ENCODE measurements at regions not wholly inside any gene's neighbourhood (a gene's known extent, or its start where the extent isn't known, plus 50 kb on each side); places are given as distances from the start of the nearest gene placed in this dataset.

- H3K4me3 Mint-ChIP-seq (ENCODE audit: low read depth): no peak overlapping the region
- H3K9me3 Mint-ChIP-seq (ENCODE audit: low read depth): peaks cover 4% of the 10 kb centered on the region
- peaks cover 2% of the 10 kb centered on the region for H3K36me3 Mint-ChIP-seq (ENCODE audit: insufficient read depth)
- no peaks in the 10 kb centered on the region for H3K27me3 Mint-ChIP-seq
- H3K4me1 Mint-ChIP-seq (ENCODE audit: low read depth): no peaks in the 10 kb centered on the region
- no peak for TF ChIP-seq CTCF (IDR thresholded peaks at IDR 0.05; ENCODE audit: unreplicated experiment)
- H3K27ac Mint-ChIP-seq: no peak overlapping the region
- no peak for DNase-seq (ENCODE audit: low spot score, unreplicated experiment)
Measured at GRCh38 chr2:65819963-65820362, 387.6 kb upstream of the SPRED2 start.

DNA sequence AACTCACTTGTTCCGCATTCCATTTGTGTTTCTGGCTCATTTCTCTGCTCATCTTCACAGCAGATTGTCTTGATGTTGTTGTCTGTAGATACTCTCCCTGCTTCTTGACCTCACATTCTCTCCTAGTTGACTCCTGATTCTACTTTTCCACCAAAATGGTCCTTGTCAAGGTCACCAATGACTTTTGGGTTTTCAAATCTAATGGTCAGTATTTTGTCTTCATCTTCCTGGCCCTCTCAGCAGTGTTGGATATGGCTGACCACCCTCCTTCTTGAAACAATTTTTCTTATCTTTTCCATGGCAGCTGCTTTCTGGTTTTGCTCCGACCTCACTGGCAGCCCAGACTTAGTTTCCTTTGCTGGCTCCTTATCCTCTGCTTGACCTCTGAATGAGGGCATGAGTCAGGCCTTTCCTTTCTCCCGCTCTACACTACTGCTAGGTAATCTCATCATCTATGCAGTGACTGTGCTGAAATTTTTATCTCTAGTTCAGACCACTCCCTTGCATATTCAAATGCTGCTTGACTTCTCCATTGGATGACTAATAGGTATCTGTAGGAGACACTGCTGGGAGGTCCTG is 386.6 kb upstream of the SPRED2 start:
- Mint-ChIP-seq H3K27me3 (peaks cover 3% of the 10 kb centered on the region), H3K4me3 (ENCODE audit: low read depth) (no peak overlapping the region), H3K9me3 (ENCODE audit: low read depth) (peaks cover 4% of the 10 kb centered on the region), H3K36me3 (ENCODE audit: insufficient read depth) (peaks cover 2% of the 10 kb centered on the region), H3K27ac (no peak overlapping the region), H3K4me1 (ENCODE audit: low read depth) (no peaks in the 10 kb centered on the region)
- no peak for DNase-seq (ENCODE audit: low spot score, unreplicated experiment)
- TF ChIP-seq CTCF (IDR thresholded peaks at IDR 0.05; ENCODE audit: unreplicated experiment): no peak

- peaks cover 2% of the 10 kb centered on the region for H3K9me3 Mint-ChIP-seq (ENCODE audit: low read depth)
- no peaks in the 10 kb centered on the region for H3K36me3 Mint-ChIP-seq (ENCODE audit: insufficient read depth)
- H3K27me3 Mint-ChIP-seq: peaks cover 3% of the 10 kb centered on the region
- no peak overlapping the region for H3K27ac Mint-ChIP-seq
- H3K4me1 Mint-ChIP-seq (ENCODE audit: low read depth): no peaks in the 10 kb centered on the region
- no peak for TF ChIP-seq CTCF (IDR thresholded peaks at IDR 0.05; ENCODE audit: unreplicated experiment)
- DNase-seq (ENCODE audit: low spot score, unreplicated experiment): no peak
- H3K4me3 Mint-ChIP-seq (ENCODE audit: low read depth): no peak overlapping the region
Measured at GRCh38 chr2:65813631-65814173, 381.3 kb upstream of the SPRED2 start.

GRCh38 chr2:65812887-65813286 is 380.5 kb upstream of the SPRED2 start:
- peaks cover 10% of the 10 kb centered on the region for H3K9me3 Mint-ChIP-seq (ENCODE audit: low read depth)
- no peaks in the 10 kb centered on the region for H3K4me1 Mint-ChIP-seq (ENCODE audit: low read depth)
- H3K27ac Mint-ChIP-seq: no peak overlapping the region
- H3K36me3 Mint-ChIP-seq (ENCODE audit: insufficient read depth): no peaks in the 10 kb centered on the region
- TF ChIP-seq CTCF (IDR thresholded peaks at IDR 0.05; ENCODE audit: unreplicated experiment): no peak
- DNase-seq (ENCODE audit: low spot score, unreplicated experiment): no peak
- peaks cover 3% of the 10 kb centered on the region for H3K27me3 Mint-ChIP-seq
- H3K4me3 Mint-ChIP-seq (ENCODE audit: low read depth): no peak overlapping the region

- Mint-ChIP-seq H3K27me3 (no peaks in the 10 kb centered on the region), H3K36me3 (ENCODE audit: insufficient read depth) (no peaks in the 10 kb centered on the region), H3K4me3 (ENCODE audit: low read depth) (no peak overlapping the region), H3K9me3 (ENCODE audit: low read depth) (peaks cover 25% of the 10 kb centered on the region), H3K4me1 (ENCODE audit: low read depth) (no peaks in the 10 kb centered on the region), H3K27ac (no peak overlapping the region)
- DNase-seq (ENCODE audit: low spot score, unreplicated experiment): no peak
- TF ChIP-seq CTCF (IDR thresholded peaks at IDR 0.05; ENCODE audit: unreplicated experiment): no peak
Measured at GRCh38 chr2:65807942-65808341, 375.5 kb upstream of the SPRED2 start.
